COLO829 (cell line): ENCODE measurements at regions not wholly inside any gene's neighbourhood (a gene's known extent, or its start where the extent isn't known, plus 50 kb on each side); places are given as distances from the start of the nearest gene placed in this dataset.
"Not testable (repeated sequence)": the region's sequence is repeated elsewhere in the genome, so short reads cannot be mapped to it uniquely, and the experiment has no call there.

ENCODE experiments used
- DNase-seq: peaks from one replicate; pipeline ENCODE4 v3.0.0; 2012; ENCODE audit warnings: low spot score

DNA sequence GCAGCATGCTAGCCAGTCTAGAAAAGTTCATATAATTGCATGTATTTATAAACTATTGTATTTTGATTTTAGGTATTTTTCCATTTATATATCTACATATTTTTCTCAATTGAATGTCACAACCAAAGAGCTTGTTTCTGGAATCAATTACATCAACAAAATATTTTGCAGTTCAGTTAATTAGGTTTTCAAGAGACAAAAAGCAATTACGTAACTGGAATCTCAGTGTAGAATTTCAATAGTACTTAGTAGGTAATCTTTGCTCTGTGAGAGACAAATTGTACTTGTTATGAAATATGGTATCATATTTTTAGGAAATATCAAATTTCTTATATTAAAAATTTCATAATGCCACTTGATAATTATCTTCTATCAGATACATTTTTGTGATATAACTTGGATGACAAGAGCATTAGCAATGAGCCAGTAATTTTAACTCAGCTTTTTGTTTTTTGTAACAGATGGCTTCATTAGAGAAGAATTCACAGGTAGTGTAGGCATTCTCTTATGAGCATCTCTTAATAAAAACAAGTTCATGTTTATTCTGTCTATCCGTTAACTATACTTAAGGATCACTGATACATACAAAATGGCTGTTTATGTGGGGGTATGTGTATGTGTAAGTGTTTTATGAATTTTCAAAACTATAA, 774.7 kb downstream of the C12orf50 start:
- no peak for DNase-seq

DNA sequence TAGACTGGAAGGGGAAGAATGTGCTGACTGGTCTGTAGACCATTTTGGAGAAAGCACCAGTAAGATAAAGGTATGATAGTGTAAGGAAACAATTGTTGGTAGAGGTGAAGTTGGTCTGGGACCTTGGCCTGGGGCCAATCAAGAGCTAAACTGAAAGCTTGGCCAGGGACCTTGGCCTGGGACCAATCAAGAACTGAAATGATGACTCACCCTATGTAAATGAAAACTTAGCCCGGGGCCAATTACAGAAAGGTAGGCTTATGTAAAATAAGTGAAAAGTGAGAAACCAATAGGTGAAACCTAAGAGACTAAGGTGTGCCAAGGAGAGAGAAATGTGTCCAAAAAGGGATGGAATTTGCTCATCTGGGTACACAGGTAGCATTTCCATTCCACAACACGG, 776.0 kb downstream of the C12orf50 start:
- DNase-seq, result no peak

DNA sequence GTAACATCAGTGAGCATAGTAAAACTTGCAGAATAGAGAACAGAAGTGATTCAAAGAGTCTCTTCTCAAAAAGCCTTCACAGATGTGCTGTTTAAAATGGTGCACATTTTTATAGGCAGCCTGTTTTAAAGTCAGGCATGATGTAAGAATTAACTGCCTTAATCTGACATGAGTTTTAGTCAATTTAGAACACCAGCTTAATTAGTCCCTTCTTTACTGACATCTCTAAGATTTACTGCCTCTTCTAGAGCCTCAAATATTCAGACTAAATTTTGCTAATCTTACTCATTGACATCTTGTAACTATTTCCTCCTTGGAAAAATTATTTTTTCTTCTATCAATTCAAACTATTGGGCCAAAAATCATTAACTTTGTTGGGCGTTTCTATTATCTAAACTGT, 782.5 kb downstream of the C12orf50 start:
- no peak for DNase-seq

DNA sequence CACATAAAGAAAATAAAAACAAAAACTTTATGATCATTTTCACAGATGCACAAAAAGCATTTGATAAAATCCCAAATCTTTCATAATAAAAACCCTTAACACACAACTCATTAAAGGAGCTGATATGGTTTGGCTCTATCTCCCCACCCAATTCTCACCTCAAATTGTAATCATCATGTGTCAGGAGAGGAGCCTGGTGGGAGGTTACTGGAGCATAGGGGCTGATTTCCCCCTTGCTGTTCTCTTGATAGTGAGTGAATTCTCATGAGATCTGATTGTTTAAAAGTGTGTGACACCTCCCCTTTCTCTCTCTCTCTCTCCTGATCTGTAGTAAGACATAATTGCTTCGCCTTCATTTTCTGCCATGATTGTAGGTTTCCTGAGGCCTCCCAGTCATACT, 790.7 kb downstream of the C12orf50 start:
- no peak for DNase-seq

DNA sequence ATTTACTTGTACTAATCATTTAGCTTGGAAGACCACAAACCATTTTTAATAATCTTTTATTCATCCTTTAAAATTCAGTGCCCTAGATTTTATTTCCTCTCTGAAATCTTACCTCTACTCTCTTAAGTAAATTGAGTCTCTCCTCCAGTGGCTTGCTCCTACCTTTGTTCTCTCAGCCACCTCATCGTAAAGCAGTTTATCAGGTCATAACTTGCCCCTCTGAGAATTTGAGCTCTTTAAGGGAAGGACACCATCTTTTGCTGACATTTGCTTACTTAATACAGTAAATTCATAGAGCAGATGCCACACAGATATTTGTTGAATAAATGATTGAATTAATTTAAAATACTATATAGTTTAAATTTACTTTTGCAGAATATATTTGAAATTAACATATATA, 794.3 kb downstream of the C12orf50 start:
- DNase-seq, result no peak

DNA sequence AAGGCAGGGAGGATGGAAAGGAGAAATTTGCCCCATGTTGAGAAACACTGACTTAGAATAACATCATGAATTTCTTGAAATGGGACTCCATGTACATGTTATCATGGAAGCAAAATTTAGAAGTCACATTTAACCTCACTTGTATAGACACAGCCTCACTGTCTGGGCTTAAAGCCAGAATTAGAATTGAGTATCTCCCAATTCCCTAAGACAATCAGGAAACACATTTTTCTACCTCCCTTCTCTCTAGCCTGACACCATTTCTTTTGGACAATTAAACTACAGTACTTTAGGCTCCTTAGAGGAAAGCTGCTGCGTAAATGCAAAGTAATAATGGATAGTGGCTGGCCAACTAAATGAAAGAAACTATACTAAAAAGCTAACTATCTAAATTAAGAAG, 795.5 kb downstream of the C12orf50 start:
- DNase-seq, result no peak

DNA sequence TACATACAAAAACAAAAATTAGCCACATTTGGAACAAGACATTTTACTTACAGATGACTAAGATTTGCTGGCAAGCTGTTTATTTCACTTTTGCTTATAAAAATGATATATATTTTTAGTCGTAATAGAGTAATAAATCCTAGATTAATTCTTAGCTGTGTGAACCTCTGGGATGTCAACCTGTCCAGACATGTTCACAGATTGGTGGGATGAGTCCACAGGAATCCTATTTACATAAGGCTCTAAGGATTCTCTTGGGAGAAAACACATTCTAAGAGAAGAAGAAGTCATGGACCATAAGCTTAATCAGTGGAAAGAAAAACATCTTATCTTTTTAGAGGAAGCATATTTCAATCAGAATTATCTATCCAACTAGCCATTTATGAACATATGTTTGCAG, 797.4 kb downstream of the C12orf50 start:
- no peak for DNase-seq

DNA sequence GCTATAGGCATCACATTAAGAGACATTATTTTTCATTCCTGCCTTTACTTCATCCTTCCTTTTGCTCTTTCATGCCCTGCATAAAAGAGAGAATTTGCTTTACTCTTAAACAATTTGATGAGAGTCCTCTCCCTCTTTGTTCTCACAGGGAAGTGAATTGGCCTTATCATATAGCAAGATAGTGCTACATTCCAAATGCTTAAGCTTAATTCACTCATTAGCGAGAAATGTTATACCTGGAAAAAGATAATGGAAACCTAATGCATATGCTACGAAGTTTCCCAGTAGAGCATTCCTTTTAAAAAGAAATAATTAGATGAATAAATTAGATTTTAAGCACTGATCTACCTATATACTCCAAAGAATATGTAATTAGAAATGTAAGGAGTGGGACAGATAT, 798.8 kb downstream of the C12orf50 start:
- no peak for DNase-seq

DNA sequence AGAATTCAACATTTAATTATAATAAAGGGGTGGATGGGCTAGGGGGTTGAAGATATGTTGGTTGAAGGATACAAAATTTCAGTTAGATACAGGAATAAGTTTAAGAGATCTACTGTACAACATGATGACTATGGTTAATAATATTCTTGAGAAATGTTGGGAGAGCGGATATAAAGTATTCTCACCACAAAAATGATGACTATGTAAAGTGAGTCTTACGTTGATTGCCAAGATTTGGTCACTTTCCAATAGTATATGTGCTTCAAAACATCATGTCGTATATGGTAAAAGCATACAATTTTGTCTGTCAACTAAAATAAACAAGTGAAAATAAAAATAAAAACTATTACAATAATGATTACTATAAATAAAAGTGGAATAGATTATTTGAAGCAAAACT, 802.0 kb downstream of the C12orf50 start:
- DNase-seq, result no peak

DNA sequence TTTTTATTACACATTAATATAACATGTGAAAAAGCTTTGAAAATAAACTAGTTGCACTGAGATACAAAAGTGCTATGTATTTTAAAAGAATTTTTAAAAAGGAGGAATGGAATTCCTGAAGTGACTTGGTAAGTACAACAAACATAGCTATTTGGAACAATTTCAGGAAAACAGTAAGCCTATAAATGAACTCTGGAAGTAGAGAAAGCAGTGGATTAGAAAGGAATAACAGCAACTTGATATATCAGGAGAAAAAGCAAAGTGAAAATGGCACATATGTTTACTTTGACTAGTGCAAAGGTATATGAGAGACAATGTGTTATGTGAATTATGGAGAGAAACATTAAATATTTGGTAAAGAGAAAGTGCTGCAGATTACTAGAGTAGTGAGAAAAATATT, 811.7 kb downstream of the C12orf50 start:
- DNase-seq, result no peak

DNA sequence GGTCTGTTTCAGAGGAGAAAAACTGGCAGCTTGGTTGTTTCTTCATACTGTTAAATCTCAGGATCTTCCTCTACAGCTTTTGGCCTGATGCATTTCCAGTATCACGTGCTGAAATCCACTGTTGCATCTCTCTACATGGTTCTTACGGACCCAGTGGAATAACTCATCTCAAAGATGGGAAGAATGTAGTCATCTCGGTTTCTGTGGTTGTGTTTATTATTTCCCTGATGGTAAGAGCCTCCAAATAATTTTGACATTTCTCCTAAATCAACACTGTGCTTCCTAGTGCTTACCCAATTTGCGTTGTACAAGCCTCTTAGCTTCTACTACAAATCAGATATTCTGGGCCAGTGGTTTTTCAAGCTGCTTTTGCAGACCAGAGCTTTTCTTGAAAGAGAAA, 812.8 kb downstream of the C12orf50 start:
- DNase-seq, result no peak

DNA sequence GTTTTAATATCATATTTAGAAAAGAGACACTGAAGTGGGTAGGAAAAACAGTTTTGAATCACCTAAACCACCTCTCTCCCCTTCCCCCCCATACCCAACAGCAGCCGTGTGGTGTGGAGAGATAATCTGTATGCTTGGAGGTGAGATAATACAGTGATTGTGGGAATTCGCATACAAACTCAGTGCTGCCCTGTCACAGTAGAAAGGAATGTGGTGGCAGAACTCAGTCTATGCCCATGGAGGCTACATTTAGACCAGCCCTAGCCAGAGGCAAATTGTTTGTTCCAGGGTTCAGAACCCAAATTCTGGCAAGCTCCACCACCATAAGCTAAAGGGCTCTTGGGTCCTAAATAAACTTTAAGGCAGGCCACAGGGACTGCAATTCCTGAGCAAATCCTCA, 827.0 kb downstream of the C12orf50 start:
- peak; percentile 14 for DNase-seq

DNA sequence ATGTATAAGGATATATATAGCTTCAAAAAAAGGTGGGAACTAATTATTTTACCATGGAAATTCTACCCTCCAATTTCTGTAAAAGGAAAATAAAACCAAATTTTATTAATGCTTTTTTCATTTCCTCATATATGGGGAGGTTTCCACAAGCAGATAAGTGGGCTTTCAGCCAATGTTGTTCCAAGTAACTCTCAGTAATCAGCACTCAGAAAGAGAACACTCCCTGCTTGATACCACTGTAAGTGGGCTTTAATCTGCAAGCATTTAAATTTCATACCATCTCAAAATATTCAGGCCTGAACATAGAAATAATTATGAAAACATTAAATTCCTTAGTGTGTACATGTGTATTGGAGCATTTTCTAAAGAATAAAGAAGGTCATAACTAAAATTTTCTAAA, 827.6 kb downstream of the C12orf50 start:
- DNase-seq, result peak; percentile 2

DNA sequence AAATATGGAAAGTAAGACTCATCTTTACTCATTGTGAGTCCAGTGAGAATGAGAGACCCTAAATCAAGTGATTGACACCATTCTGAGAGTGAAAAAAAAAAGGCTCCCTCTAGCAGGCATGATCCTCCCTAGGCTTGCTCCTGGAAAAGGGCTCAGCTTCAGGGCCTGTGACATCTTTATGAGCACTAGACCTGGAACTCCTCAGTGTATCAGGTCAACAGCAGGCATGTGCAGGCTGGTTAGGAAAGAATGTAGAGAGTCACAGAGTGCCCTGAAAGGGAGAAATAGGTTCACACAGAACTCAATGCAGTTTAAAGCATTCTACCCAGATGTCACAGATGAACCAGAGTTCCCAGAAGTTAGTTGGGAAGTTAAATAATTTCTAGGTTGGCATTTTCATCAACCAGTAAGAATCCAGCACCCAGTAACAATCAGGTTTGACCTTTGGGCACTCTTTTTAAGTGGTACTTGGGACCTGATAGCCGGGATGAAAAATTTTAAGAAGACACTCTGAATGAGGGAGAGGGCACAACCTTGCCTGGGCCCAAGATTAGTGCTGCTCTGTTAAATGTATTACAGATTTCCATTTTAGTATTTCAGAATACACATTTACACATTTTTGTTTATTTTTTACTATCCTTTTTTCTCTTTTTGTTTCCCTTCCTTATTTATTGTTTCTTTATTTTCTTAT, 828.8 kb downstream of the C12orf50 start:
- no peak for DNase-seq

DNA sequence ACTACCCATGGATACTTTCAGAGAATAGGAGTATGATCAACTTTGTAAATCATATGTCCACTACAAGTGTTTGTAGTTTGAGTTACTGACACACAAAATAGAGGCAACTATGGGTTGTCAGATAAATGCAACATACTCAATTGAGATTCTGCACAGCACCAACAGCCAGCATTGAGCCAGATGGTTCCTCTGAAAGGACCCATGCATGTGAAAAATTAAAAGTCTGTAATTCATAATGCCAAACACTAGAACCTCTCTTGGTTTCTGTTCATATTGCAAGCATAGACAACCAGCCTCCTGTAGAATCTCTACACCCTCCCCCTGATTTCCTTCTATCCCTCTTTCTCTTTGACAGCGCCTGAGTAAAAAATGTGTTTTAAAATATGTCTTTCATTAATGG, 831.0 kb downstream of the C12orf50 start:
- DNase-seq, result no peak

DNA sequence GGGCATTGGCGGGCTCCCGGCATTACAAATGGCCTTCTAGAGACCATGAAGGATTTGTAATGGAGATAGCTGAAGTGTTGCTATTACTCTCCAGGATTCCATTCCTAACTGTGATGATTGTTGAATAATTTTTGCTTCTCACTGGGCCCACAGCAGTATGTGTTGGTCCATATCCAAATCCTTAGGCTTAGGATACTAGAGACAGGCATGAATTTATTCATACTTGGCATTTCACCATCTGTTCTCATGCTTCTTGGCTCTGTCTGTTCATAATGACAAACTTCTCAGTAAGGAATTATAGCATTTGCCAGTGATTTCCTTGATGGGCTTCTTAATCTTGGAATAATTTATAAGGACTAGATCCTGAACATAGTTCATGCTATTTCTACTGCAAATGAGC, 832.9 kb downstream of the C12orf50 start:
- no peak for DNase-seq

DNA sequence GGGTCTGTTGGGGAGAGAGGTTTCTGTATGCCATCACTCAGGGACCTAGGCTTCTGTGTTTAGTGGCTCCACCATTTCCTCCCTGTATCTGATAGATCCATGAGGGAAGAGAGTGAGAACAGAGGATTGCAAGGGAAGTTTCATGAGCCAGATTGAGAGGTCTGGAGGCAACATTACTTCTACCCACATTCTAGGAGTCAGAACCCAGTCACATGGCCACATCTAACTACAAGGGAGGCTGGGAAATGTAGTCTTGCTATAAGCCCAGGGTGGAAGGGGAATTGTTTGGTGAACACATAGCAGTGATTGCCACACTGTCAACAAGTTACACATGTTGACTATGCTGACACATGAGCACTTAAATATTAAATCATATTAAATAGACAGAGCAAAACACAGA, 834.8 kb downstream of the C12orf50 start:
- not testable (repeated sequence) for DNase-seq

DNA sequence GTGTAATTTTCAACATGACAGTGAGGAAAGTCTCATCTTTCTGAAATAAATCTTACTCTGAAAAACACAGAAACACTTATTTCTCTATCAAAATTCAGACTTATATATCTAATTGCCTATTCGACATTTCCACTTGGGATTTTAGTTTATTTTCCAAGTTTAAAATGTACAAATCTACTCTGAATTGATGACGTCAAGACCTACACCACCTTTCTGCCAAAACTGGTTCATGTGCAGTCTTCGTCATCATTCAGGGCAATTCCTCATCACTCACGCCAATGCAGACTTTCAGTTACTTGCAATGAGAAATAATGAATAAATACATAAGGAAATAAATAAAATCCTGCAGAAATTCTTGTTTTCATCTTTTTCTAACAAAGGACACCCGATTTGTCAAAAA, 843.8 kb downstream of the C12orf50 start:
- DNase-seq, result no peak

DNA sequence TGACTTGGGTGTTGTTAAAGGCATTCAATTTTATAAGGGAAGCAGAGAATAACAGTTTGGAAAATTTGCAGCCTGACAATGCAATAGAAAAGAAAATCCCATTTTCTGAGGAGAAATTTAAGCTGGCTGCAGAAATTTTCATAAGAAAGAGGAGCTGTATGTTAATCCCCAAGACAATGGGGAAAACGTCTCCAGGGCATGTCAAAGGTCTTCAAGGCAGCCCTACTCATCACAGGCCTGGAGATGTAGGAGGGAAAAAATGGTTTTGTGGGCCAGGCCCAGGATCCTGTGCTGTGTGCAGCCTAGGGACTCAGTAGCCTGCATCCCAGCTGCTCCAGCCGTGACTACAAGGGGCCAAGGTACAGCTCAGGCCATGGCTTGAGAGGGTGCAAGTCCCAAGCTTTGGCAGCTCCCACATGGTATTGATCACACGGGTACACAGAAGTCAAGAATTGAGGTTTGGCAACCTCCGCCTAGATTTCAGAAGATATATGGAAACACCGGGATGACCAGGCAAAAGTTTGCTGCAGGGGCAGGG, 846.4 kb downstream of the C12orf50 start:
- no peak for DNase-seq

DNA sequence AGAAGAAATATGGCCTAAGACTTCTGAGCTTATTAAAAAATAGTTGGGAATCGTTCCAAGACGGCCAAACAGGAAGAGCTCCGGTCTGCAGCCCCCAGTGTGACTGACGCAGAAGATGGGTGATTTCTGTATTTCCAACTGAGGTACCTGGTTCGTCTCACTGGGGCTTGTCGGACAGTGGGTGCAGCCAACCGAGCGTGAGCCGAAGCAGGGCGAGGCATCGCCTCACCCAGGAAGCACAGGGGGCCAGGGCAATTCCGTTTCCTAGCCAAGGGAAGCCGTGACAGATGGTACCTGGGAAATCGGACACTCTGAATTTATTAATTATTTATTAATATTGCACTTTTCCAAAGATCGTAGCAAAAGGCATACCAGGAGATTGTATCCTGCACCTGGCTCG, 857.8 kb downstream of the C12orf50 start:
- no peak for DNase-seq

DNA sequence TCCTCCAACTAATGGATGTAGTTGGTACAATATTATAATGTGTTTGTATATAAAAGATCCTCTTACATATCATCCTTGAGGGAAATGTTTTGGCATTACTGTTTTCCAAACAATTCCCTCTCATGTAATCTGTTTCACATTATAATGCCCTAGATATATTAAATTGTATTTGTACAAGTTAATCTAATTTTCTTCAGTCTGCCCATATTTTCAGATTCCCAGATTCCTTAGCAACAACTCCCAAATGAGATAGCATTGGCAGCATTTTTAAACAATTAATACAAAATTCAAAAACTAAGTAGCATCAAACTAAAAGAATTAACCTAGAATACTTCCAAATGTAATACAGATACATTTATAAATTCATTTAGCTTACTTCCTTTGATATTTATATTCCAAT, 860.2 kb downstream of the C12orf50 start:
- DNase-seq, result no peak

DNA sequence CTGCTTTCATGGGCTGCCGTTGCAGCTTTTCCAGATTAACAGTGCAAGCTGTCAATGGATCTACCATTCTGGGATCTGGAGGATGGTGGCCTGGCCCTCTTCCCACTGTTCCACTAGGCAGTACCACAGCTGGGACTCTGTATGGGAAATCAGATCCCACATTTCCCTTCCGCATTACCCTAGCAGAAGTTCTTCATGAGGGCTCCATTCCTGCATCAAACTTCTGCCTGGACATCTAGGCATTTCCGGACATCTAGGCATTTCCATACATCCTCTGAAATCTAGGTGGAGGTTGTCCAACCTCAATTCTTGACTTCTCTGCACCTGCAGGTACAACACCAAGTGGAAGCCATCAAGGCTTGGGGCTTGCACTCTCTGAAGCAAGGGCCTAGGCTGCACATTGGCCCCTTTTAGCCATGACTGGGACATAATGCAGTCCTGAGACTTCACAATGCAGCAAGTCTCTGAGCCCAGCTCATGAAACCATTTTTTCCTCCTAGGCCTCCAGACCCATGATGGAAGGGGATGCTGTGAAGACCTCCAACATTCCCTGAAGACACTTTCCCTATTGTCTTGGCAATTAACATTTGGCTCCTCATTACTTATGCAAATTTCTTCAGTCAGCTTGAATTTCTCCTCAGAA, 863.3 kb downstream of the C12orf50 start:
- no peak for DNase-seq

DNA sequence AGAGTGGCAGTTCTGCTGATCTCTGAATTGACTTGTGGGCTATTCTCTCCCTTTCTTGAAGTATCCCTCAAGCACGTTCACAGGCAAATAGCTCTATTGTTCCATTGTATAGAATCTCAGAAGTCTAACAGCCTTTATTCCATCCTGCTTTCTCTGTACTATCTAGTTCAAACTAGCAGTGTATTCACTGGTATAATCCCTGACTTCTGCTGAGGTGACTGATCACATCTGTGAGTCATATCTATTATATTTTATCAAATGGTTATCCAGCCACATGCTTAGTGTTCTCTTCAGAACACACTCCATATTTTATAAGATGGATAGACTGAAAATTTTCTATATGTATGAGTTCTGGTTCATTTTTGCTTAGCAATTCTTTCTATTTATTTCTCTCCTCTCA, 866.1 kb downstream of the C12orf50 start:
- no peak for DNase-seq
